GM19239 (cell line): ENCODE measurements at regions not wholly inside any gene's neighbourhood (a gene's known extent, or its start where the extent isn't known, plus 50 kb on each side); places are given as distances from the start of the nearest gene placed in this dataset.

Experiments used
- DNase-seq: peaks from one replicate; pipeline ENCODE4 v3.0.0; 2011; ENCODE audit warnings: low spot score; ENCODE audit not compliant: insufficient read length
- FAIRE-seq: peaks from 2 replicates; lab custom pipeline; 2011; peaks lifted over from hg19 to GRCh38; lab: Jason Lieb, UNC

GRCh38 chr5:61771062-61771461 lies 439.0 kb downstream of the ZSWIM6 start:
- DNase-seq (no peak), FAIRE-seq (no peak)

- FAIRE-seq (no peak), DNase-seq (no peak)
Observed at GRCh38 chr5:61771808-61772207, 439.8 kb downstream of the ZSWIM6 start.

GRCh38 chr5:61775901-61776300 lies 443.8 kb downstream of the ZSWIM6 start:
- DNase-seq (no peak), FAIRE-seq (no peak)

GRCh38 chr5:61777292-61777691 lies 445.2 kb downstream of the ZSWIM6 start:
- DNase-seq (no peak), FAIRE-seq (no peak)

- no peak for FAIRE-seq
- DNase-seq, result no peak
Observed at GRCh38 chr5:61779743-61780142, 447.7 kb downstream of the ZSWIM6 start.

- FAIRE-seq, result no peak
Observed at GRCh38 chr5:61783481-61783880, 451.4 kb downstream of the ZSWIM6 start.

GRCh38 chr5:61784341-61784740 lies 452.3 kb downstream of the ZSWIM6 start:
- DNase-seq (no peak), FAIRE-seq (no peak)

More at GRCh38 chr5:61783481-61783880, 451.4 kb downstream of the ZSWIM6 start:
- DNase-seq, result no peak

- DNase-seq, result no peak
- FAIRE-seq, result no peak
Observed at GRCh38 chr5:61788548-61788947, 456.5 kb downstream of the ZSWIM6 start.

- no peak for DNase-seq
- FAIRE-seq, result no peak
Observed at GRCh38 chr5:61790007-61790406, 457.9 kb downstream of the ZSWIM6 start.

- DNase-seq (no peak), FAIRE-seq (no peak)
Observed at GRCh38 chr5:61790678-61791077, 458.6 kb downstream of the ZSWIM6 start.

- DNase-seq (no peak), FAIRE-seq (no peak)
Observed at GRCh38 chr5:61796773-61797172, 464.7 kb downstream of the ZSWIM6 start.

GRCh38 chr5:61800450-61800849 lies 468.4 kb downstream of the ZSWIM6 start:
- FAIRE-seq (no peak), DNase-seq (no peak)

- DNase-seq (no peak), FAIRE-seq (no peak)
Observed at GRCh38 chr5:61801174-61801573, 469.1 kb downstream of the ZSWIM6 start.

GRCh38 chr5:61802456-61802855 lies 470.4 kb downstream of the ZSWIM6 start:
- DNase-seq (no peak), FAIRE-seq (no peak)

GRCh38 chr5:61805101-61805500 lies 473.0 kb downstream of the ZSWIM6 start:
- FAIRE-seq (no peak), DNase-seq (no peak)

- no peak for FAIRE-seq
- no peak for DNase-seq
Observed at GRCh38 chr5:61806491-61807020, 474.5 kb downstream of the ZSWIM6 start.

GRCh38 chr5:61808091-61808490 lies 476.0 kb downstream of the ZSWIM6 start:
- DNase-seq (no peak), FAIRE-seq (no peak)

GRCh38 chr5:61808909-61809308 lies 476.9 kb downstream of the ZSWIM6 start:
- FAIRE-seq (no peak), DNase-seq (no peak)

- no peak for FAIRE-seq
- no peak for DNase-seq
Observed at GRCh38 chr5:61809651-61810050, 477.6 kb downstream of the ZSWIM6 start.

- FAIRE-seq, result no peak
- no peak for DNase-seq
Observed at GRCh38 chr5:61811052-61811451, 479.0 kb downstream of the ZSWIM6 start.

- FAIRE-seq (no peak), DNase-seq (no peak)
Observed at GRCh38 chr5:61813361-61813760, 481.3 kb downstream of the ZSWIM6 start.

- FAIRE-seq, result no peak
- no peak for DNase-seq
Observed at GRCh38 chr5:61815339-61815738, 483.3 kb downstream of the ZSWIM6 start.

GRCh38 chr5:61816146-61816545 lies 484.1 kb downstream of the ZSWIM6 start:
- no peak for FAIRE-seq
- no peak for DNase-seq
